Tibial artery (tissue), 4 donors: ENCODE measurements at regions not wholly inside any gene's neighbourhood (a gene's known extent, or its start where the extent isn't known, plus 50 kb on each side); places are given as distances from the start of the nearest gene placed in this dataset.

ENCODE experiments used
- DNase-seq, 2 donors: peaks; one replicate each; pipeline ENCODE4 v3.0.0-alpha.2; 2019
- H3K27ac ChIP-seq, 2 donors: fragments of 200-600 bp; sonication (generic) in 1 of 2; 1 replicate in 1 of 2; 2 replicates in 1 of 2; pipeline ENCODE4 v1.5.1; 2018 to 2019; ENCODE audit warnings: mild to moderate bottlenecking in 1 of 2
- H3K27me3 ChIP-seq, 2 donors: fragments of 200-600 bp; sonication (generic) in 1 of 2; one replicate each; pipeline versions ENCODE4 v1.5.1 to v1.6.0; 2016 to 2019
- H3K36me3 ChIP-seq, 3 donors: fragments of 200-600 bp; sonication (generic) in 2 of 3; one replicate each; pipeline ENCODE4 v1.5.1; 2016 to 2019; ENCODE audit warnings: mild to moderate bottlenecking in 2 of 3
- H3K4me1 ChIP-seq, 4 donors: fragments of 200-600 bp; sonication (generic) in 2 of 4; 1 replicate in 3 of 4; 2 replicates in 1 of 4; pipeline ENCODE4 v1.5.1; 2016 to 2019
- H3K4me3 ChIP-seq, 2 donors: fragments of 200-600 bp; sonication (generic) in 1 of 2; 1 replicate in 1 of 2; 2 replicates in 1 of 2; pipeline ENCODE4 v1.5.1; 2018 to 2019; ENCODE audit warnings: mild to moderate bottlenecking in 2 of 2
- H3K9me3 ChIP-seq, 3 donors: fragments of 200-600 bp; sonication (generic) in 1 of 3; one replicate each; pipeline ENCODE4 v1.5.1; 2016 to 2019
- intact Hi-C: fragments of 100-400 bp; cut with DNase I; formaldehyde crosslinking; loops from one replicate; pipeline ENCODE4 v1.15.0; 2023; ENCODE audit warnings: low total_unique reads
- TF ChIP-seq, protein P1 (sequence below), 2 experiments: fragments of 200-600 bp in 1 of 2; fragments of 450-650 bp in 1 of 2; IDR thresholded peaks; one replicate each; pipeline ENCODE4 v1.5.1; 2017 to 2019; ENCODE audit warnings: antibody characterized with exemption in 2 of 2, mild to moderate bottlenecking in 1 of 2, moderate library complexity in 1 of 2

DNA sequence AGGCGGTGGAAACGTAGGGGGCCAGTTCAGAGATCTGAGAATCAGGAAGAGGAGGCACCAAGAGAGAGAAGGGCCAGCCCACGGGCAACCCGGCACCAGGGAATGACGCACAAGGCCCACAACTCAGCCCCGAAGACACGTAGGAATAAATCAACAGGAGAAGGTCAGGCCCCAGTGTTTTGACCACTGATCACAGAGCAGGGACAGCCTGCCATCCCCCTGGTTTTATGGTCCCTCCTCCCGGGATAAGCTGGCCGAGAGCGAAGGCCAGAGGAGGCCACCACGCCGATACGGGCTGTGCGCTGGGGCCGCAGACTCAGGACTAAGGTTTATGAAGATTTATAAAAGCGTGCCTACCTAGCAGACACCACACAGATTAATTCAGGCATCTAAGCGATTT lies 341.4 kb downstream of the ZNF516 start:
- Histone ChIP-seq H3K27me3 (no peaks in the 10 kb centered on the region), H3K4me3 (no peak overlapping the region), H3K9me3 (no peaks in the 10 kb centered on the region), H3K36me3 (no peaks in the 10 kb centered on the region), H3K4me1 (no peaks in the 10 kb centered on the region), H3K27ac (no peak overlapping the region)
- no peak for DNase-seq
- TF ChIP-seq, protein P1, sequence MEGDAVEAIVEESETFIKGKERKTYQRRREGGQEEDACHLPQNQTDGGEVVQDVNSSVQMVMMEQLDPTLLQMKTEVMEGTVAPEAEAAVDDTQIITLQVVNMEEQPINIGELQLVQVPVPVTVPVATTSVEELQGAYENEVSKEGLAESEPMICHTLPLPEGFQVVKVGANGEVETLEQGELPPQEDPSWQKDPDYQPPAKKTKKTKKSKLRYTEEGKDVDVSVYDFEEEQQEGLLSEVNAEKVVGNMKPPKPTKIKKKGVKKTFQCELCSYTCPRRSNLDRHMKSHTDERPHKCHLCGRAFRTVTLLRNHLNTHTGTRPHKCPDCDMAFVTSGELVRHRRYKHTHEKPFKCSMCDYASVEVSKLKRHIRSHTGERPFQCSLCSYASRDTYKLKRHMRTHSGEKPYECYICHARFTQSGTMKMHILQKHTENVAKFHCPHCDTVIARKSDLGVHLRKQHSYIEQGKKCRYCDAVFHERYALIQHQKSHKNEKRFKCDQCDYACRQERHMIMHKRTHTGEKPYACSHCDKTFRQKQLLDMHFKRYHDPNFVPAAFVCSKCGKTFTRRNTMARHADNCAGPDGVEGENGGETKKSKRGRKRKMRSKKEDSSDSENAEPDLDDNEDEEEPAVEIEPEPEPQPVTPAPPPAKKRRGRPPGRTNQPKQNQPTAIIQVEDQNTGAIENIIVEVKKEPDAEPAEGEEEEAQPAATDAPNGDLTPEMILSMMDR (IDR thresholded peaks at IDR 0.05), result no peak
- intact Hi-C loops, result no loop called here

DNA sequence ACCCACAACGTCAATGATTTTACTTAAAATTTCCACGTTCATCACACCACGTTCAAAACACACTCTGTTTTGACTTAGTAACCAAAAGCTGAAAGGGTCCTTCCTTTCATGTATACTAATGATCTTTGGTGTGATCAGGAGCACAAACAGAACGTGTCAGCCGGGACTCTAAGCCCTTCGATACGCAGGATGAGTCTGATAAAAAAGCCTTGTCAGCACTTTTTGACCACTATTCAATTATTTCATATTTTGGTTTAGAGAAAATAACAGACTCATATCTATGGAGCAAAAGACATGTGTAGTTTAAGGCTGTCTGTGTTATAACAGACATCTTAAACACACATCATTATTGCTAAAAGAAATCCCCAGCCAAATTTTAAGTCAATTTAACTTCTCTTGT lies 345.3 kb downstream of the ZNF516 start:
- Histone ChIP-seq H3K4me3 (no peak overlapping the region), H3K9me3 (no peaks in the 10 kb centered on the region), H3K4me1 (no peaks in the 10 kb centered on the region), H3K27ac (no peak overlapping the region), H3K36me3 (no peaks in the 10 kb centered on the region), H3K27me3 (no peaks in the 10 kb centered on the region)
- DNase-seq, result no peak
- intact Hi-C loops, result no loop called here
- TF ChIP-seq, protein P1 (IDR thresholded peaks at IDR 0.05), result no peak

DNA sequence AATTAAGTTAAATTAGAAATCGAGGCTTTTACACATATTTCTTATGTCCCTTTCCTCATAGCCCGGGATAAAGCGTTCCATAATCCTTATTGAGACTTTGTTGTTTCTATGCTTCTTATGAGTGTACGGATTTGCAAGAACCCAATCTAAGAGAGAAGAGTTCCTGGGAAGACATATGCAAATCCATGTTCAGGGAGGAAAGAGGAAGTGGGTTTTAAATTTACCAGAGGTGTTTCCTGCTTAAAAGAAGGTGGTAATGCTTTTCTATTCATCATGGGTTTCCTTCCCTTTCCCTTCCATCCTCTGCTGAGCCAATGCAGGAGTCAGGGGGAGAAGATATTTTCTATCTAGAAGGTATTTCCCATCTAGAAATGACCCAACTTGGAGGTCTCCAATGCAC lies 345.8 kb downstream of the ZNF516 start:
- H3K4me3 ChIP-seq, result no peak overlapping the region
- H3K36me3 ChIP-seq, result no peaks in the 10 kb centered on the region
- no peaks in the 10 kb centered on the region for H3K9me3 ChIP-seq
- H3K27ac ChIP-seq, result no peak overlapping the region
- no peak for DNase-seq
- no peaks in the 10 kb centered on the region for H3K4me1 ChIP-seq
- H3K27me3 ChIP-seq, result no peaks in the 10 kb centered on the region
- TF ChIP-seq, protein P1 (IDR thresholded peaks at IDR 0.05), result no peak
- intact Hi-C loops, result no loop called here

DNA sequence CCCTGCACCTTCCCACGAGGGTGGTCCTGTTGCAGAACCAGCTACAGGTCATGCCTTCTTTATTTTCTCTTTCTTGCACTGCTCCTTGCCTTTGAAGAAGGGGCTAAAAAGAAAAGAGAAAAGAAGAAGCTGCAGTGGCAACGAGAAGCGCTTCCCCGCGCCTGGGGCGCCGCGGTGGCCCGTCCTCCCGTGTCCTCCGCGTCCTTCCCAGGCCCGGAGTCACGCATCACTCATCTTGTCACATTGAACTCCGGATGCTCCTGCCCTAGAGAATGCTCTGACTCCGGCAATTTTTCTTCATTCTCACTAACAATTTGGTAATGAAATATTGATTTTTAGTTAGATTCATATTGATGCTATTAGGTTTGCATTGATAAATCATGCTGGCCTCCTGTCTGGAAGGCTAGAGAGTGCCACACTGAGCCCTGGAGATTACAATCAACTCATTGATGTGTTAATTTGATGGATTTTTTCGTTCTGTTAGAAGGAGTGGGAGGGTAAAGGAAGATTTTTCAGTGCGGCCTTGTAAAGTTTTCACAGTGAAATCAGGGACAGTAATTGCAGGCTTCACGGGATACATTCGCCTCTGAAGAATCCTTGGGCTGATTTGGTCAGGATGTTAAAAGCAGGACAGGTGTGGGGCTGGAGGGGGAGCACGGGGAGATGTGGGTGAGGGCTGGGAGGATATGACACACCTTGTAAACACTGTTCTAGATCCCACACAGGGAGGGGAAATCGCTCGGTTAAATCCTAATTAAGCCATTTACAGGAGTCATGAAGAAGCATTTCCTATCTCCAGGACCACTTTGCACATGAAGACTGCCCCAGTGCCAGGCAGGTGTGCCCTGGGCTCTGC lies 349.3 kb downstream of the ZNF516 start:
- no peak overlapping the region for H3K27ac ChIP-seq
- no peak for DNase-seq
- no peaks in the 10 kb centered on the region for H3K36me3 ChIP-seq
- intact Hi-C loops, result no loop called here
- H3K4me1 ChIP-seq, result no peaks in the 10 kb centered on the region
- no peaks in the 10 kb centered on the region for H3K9me3 ChIP-seq
- TF ChIP-seq, protein P1 (IDR thresholded peaks at IDR 0.05), result no peak
- H3K27me3 ChIP-seq, result no peaks in the 10 kb centered on the region
- H3K4me3 ChIP-seq, result no peak overlapping the region

DNA sequence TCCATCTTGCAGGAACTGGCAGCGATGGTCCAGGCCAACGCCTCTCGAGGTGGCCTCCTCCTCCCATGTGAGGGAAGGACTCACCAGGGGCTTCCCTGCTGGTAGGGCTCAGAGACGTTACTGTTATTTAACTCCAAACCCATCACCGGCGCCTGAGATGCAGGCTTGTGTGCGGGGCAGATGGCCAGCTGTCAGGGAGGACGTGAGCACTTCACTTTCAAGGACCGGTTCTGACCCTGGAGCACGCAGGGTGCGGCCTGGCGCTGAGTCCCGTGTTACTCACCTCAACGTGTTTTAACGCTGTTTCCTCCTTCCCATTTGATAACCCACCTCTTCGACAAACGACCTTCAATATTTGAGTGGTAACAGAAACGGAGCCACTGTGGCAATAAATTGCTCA lies 350.2 kb downstream of the ZNF516 start:
- intact Hi-C loops, result no loop called here
- H3K4me1 ChIP-seq, result no peaks in the 10 kb centered on the region
- H3K27ac ChIP-seq, result no peak overlapping the region
- no peaks in the 10 kb centered on the region for H3K27me3 ChIP-seq
- no peak for DNase-seq
- TF ChIP-seq, protein P1 (IDR thresholded peaks at IDR 0.05), result no peak
- H3K36me3 ChIP-seq, result no peaks in the 10 kb centered on the region
- H3K4me3 ChIP-seq, result no peak overlapping the region
- no peaks in the 10 kb centered on the region for H3K9me3 ChIP-seq
